NT2/D1 (cell line): ENCODE measurements at regions not wholly inside any gene's neighbourhood (a gene's known extent, or its start where the extent isn't known, plus 50 kb on each side); places are given as distances from the start of the nearest gene placed in this dataset.

Experiments used
- DNase-seq: peaks from one replicate; pipeline ENCODE4 v3.0.0-alpha.2; 2011; ENCODE audit warnings: low read depth, low spot score
- H3K27me3 ChIP-seq: 2 replicates; pipeline ENCODE4 v1.6.0; 2011; ENCODE audit warnings: mild to moderate bottlenecking; ENCODE audit not compliant: insufficient read length, insufficient read depth
- H3K36me3 ChIP-seq: 2 replicates; pipeline ENCODE4 v1.6.1; 2011; ENCODE audit warnings: mild to moderate bottlenecking, low read length, mixed read lengths; ENCODE audit not compliant: insufficient read depth, insufficient read length
- H3K4me1 ChIP-seq: 2 replicates; pipeline ENCODE4 v1.5.1; 2011; ENCODE audit not compliant: insufficient read depth, insufficient read length
- H3K4me3 ChIP-seq: 2 replicates; pipeline ENCODE4 v1.5.1; 2011; ENCODE audit warnings: low read depth; ENCODE audit not compliant: insufficient read length
- H3K9ac ChIP-seq: 2 replicates; pipeline ENCODE4 v1.6.0; 2011; ENCODE audit warnings: low read depth; ENCODE audit not compliant: insufficient read length
- H3K9me3 ChIP-seq: 2 replicates; pipeline ENCODE4 v1.5.1; 2011; ENCODE audit warnings: mild to moderate bottlenecking, low read length; ENCODE audit not compliant: insufficient read depth
- SUZ12 ChIP-seq: IDR thresholded peaks from 2 replicates; pipeline ENCODE4 v1.6.1; 2011; ENCODE audit not compliant: insufficient read length, insufficient read depth; ENCODE audit errors: extremely low read depth
- YY1 ChIP-seq: IDR thresholded peaks from 2 replicates; pipeline ENCODE4 v1.6.1; 2011; ENCODE audit not compliant: insufficient read length, insufficient read depth
- ZNF274 ChIP-seq: IDR thresholded peaks from 2 replicates; pipeline ENCODE4 v1.6.1; 2011; ENCODE audit warnings: mild to moderate bottlenecking, low read depth, low read length

- TF ChIP-seq YY1, result no peak
- TF ChIP-seq SUZ12, result no peak
- TF ChIP-seq ZNF274, result no peak
- no peaks in the 10 kb centered on the region for H3K9me3 ChIP-seq
- no peaks in the 10 kb centered on the region for H3K4me1 ChIP-seq
- no peaks in the 10 kb centered on the region for H3K27me3 ChIP-seq
- no peak for DNase-seq
- H3K9ac ChIP-seq, result no peak overlapping the region
- H3K36me3 ChIP-seq, result no peaks in the 10 kb centered on the region
- no peak overlapping the region for H3K4me3 ChIP-seq
Observed at GRCh38 chr5:52356311-52356918, 431.3 kb upstream of the ITGA1 start.

DNA sequence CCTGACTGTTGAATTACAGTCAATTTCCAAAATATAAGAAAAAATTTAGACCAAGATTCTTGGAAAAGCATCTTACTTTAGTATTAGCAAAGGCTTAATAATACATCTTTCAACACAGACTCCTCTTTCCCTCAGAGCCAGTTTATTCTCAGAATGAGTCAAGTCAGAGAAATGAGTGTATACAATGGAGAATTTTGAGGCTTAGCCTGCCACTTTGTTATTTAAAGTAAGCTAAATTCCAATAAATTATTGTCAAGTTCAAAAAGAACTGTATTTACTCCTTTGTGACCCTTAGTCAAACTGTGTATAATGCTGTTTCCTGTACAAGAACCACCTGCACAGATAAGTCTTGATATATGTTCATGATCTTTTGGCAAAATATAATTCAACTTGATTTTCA, 428.5 kb upstream of the ITGA1 start:
- no peak overlapping the region for H3K4me3 ChIP-seq
- no peak for DNase-seq
- H3K9ac ChIP-seq, result no peak overlapping the region
- H3K36me3 ChIP-seq, result no peaks in the 10 kb centered on the region
- H3K27me3 ChIP-seq, result no peaks in the 10 kb centered on the region
- no peaks in the 10 kb centered on the region for H3K4me1 ChIP-seq
- no peaks in the 10 kb centered on the region for H3K9me3 ChIP-seq
- TF ChIP-seq ZNF274, result no peak
- TF ChIP-seq SUZ12, result no peak
- TF ChIP-seq YY1, result no peak

GRCh38 chr5:52360985-52361384, 426.7 kb upstream of the ITGA1 start:
- Histone ChIP-seq H3K9ac (no peak overlapping the region), H3K9me3 (no peaks in the 10 kb centered on the region), H3K27me3 (no peaks in the 10 kb centered on the region), H3K4me3 (no peak overlapping the region), H3K36me3 (no peaks in the 10 kb centered on the region), H3K4me1 (no peaks in the 10 kb centered on the region)
- DNase-seq, result no peak
- no peak for TF ChIP-seq YY1
- TF ChIP-seq ZNF274, result no peak
- no peak for TF ChIP-seq SUZ12

DNA sequence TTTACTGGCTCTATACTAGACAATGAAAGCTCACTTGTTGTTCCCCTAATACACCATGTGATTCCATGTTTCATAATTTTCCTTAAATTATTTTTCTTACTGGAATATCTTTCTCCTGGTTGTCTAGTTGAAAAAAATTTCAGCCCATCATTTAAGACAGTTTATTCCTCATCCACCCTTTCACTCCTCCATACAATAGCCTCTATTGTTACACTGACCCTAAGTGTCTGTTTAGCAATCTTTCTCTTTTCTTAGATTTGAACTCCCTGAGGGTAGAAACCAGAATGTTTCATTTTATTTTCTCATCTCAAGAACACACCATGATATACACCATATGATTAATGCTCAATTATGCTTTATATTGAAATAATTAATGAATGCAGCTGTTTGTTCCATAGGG, 413.4 kb upstream of the ITGA1 start:
- Histone ChIP-seq H3K4me3 (no peak overlapping the region), H3K27me3 (no peaks in the 10 kb centered on the region), H3K9me3 (no peaks in the 10 kb centered on the region), H3K4me1 (no peaks in the 10 kb centered on the region), H3K9ac (no peak overlapping the region), H3K36me3 (no peaks in the 10 kb centered on the region)
- no peak for DNase-seq
- TF ChIP-seq ZNF274 (no peak), SUZ12 (no peak), YY1 (no peak)

GRCh38 chr5:52375969-52376368, 411.7 kb upstream of the ITGA1 start:
- no peaks in the 10 kb centered on the region for H3K36me3 ChIP-seq
- H3K27me3 ChIP-seq, result no peaks in the 10 kb centered on the region
- H3K9me3 ChIP-seq, result no peaks in the 10 kb centered on the region
- H3K9ac ChIP-seq, result no peak overlapping the region
- TF ChIP-seq YY1 (no peak), ZNF274 (no peak), SUZ12 (no peak)
- DNase-seq, result no peak
- no peak overlapping the region for H3K4me3 ChIP-seq
- H3K4me1 ChIP-seq, result no peaks in the 10 kb centered on the region

GRCh38 chr5:52376592-52376991, 411.1 kb upstream of the ITGA1 start:
- Histone ChIP-seq H3K4me3 (no peak overlapping the region), H3K4me1 (no peaks in the 10 kb centered on the region), H3K9ac (no peak overlapping the region), H3K27me3 (no peaks in the 10 kb centered on the region), H3K9me3 (no peaks in the 10 kb centered on the region), H3K36me3 (no peaks in the 10 kb centered on the region)
- no peak for TF ChIP-seq SUZ12
- no peak for TF ChIP-seq ZNF274
- TF ChIP-seq YY1, result no peak
- no peak for DNase-seq

DNA sequence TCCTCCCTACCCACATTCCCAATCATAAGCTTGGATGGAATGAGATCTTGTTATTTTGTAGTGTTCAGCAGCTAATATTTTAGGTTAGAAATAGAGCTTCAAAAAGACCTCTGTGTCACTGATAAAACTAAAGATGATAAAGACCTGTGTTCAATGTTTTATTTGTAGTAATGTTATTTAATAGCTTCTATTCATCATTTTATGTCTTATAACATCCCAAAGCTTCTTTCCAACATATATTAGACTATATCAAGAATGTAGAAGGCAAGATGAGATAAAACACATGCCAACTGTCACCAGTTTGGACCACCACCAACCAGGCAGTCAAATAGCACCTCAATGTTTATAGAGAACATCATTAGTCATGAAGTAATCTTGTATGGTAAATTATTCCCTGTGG, 409.5 kb upstream of the ITGA1 start:
- H3K9me3 ChIP-seq, result no peaks in the 10 kb centered on the region
- no peak for TF ChIP-seq YY1
- H3K9ac ChIP-seq, result no peak overlapping the region
- no peaks in the 10 kb centered on the region for H3K36me3 ChIP-seq
- DNase-seq, result no peak
- H3K27me3 ChIP-seq, result no peaks in the 10 kb centered on the region
- H3K4me1 ChIP-seq, result no peaks in the 10 kb centered on the region
- H3K4me3 ChIP-seq, result no peak overlapping the region
